HFF-Myc (cell line): ENCODE measurements at regions not wholly inside any gene's neighbourhood (a gene's known extent, or its start where the extent isn't known, plus 50 kb on each side); places are given as distances from the start of the nearest gene placed in this dataset.
A peak's percentile ranks its signal among the peaks of the same experiment; 100 is the strongest.

Experiments used
- DNase-seq: peaks from one replicate; pipeline ENCODE4 v3.0.0-alpha.2; 2011; ENCODE audit warnings: low read depth; ENCODE audit errors: extremely low read depth
- H3K4me3 ChIP-seq: replicated peaks from 2 replicates; pipeline ENCODE4 v1.5.1; 2011; ENCODE audit warnings: low read depth, mild to moderate bottlenecking, control low read depth, low read length
- TF ChIP-seq, protein P1 (sequence below): IDR thresholded peaks from 2 replicates; pipeline ENCODE4 v1.5.1; 2012; ENCODE audit warnings: mild to moderate bottlenecking, low read depth, low read length, control low read depth; ENCODE audit errors: missing control alignments

DNA sequence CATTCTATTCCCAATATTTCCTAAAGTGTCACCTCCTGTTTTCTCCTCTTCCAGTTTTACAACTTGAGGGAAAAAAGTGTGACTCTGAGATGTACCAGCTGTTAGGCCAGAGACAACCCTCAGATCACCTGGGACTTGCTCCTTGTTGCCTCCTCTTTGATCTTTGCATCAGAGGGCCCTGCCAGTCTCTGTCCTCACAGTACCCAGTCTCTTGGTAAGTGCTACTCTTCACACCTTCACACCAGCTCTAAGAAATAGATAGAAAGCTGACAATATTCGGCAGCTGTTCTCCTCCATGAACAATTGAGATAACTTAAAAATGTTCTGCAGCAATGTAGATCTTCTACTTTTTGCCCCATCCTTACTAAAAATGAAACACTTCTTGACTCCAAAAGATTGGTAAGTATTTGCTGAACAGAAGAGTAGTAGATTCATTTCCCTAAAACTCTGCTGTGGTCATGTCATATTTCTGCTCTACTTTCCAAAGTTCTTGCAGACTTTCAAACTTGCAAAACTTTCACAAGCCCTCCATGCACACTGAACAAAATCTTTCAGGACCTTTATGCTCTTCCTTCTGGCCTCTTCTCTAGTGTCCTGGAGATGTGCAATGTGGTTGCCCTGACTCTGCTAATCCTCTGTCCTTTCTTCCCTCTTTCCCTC is 188.6 kb downstream of the SNX18 start:
- H3K4me3 ChIP-seq, result no peak overlapping the region
- TF ChIP-seq, protein P1, sequence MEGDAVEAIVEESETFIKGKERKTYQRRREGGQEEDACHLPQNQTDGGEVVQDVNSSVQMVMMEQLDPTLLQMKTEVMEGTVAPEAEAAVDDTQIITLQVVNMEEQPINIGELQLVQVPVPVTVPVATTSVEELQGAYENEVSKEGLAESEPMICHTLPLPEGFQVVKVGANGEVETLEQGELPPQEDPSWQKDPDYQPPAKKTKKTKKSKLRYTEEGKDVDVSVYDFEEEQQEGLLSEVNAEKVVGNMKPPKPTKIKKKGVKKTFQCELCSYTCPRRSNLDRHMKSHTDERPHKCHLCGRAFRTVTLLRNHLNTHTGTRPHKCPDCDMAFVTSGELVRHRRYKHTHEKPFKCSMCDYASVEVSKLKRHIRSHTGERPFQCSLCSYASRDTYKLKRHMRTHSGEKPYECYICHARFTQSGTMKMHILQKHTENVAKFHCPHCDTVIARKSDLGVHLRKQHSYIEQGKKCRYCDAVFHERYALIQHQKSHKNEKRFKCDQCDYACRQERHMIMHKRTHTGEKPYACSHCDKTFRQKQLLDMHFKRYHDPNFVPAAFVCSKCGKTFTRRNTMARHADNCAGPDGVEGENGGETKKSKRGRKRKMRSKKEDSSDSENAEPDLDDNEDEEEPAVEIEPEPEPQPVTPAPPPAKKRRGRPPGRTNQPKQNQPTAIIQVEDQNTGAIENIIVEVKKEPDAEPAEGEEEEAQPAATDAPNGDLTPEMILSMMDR, result no peak
- DNase-seq, result no peak

DNA sequence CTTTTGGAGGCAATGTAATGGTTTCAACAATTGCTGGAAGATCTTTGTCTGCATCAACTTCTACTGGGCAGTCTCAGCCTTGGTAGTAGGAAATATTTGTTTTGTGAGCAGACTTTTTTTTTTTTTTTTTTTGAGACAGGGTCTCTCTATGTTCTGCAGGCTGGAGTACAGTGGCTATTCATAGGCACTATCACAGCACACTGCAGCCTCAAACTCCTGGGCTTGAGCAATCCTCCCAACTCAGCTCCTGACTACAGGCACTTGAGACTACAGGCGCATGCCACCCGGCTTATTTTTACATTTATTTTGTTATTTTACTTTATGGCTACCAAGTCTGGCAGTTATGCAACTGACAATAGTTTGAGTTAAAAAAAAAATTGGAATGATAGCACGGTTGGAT is 187.3 kb downstream of the SNX18 start:
- TF ChIP-seq, protein P1, result no peak
- H3K4me3 ChIP-seq, result no peak overlapping the region
- no peak for DNase-seq

DNA sequence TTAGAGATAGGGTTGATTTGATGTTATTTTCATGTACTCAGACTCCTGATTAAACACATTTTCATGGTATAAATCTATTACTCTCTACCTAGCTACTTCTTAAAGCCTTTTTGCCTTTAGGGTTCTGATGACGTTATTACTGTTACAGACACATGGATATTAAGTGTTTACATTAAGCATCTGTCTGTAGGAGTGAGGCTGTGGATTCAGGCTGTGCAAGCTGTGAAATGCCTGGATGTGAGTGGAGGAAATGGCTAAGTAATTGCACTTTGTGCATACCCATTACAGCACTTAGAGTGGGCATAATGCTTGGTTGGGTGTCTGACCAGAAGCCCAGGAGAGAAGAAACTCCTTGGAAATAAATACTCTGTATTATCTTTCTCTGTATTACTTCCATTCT is 186.8 kb downstream of the SNX18 start:
- H3K4me3 ChIP-seq, result no peak overlapping the region
- DNase-seq, result no peak
- TF ChIP-seq, protein P1, result no peak

DNA sequence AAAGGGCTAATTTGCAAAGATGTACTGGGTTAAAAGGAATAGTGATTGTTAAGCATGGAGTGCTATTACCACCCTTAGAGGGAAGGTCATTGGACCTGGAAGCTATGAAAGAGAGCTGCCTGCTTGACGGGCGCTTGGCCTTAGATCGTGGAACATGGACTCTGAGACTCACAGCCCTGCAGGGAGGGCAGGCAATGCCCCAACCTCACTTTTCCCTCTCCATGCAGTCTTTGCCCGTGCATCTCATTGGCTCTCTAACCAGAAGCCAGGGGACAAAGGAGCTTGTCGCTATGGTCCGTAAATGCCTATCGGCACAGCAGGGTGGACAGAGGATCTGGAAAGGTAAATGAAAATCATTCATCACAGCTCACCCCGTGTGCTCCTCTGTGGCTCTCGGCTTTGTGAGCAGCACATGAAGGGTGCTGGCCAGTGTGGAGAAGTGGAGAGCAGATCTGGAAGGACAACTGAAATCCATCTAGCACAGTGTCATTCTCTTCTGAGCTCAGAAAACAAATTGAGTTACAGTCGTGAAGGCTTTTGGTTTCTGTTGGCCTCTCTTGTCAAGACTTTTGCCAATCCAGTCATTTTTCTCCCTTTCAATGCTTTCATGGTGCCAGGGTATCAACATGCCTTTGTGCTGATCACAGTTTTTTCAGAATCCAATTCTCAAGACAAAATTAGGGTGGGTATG is 186.2 kb downstream of the SNX18 start:
- TF ChIP-seq, protein P1, result no peak
- DNase-seq, result no peak
- no peak overlapping the region for H3K4me3 ChIP-seq

DNA sequence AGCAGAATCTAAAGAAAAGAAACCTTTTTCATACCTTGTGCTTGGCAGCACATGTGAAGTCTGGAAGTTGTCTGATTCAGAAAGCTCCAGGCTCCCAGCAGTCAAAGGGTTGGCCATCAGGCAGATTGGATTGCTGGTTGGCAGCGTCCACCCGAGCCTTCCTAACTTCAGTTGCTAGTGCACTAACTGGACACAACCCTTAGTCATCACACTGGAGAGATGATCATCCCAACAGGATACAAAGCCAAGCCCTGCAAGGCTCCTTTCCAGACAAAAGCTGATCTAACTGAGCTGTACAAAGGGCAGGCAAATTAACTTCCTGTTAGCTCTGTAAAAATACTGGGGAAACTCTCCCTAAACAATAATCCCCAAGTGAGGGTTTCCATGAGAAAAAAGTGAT is 185.6 kb downstream of the SNX18 start:
- TF ChIP-seq, protein P1, result no peak
- peak; percentile 54 for DNase-seq
- no peak overlapping the region for H3K4me3 ChIP-seq

DNA sequence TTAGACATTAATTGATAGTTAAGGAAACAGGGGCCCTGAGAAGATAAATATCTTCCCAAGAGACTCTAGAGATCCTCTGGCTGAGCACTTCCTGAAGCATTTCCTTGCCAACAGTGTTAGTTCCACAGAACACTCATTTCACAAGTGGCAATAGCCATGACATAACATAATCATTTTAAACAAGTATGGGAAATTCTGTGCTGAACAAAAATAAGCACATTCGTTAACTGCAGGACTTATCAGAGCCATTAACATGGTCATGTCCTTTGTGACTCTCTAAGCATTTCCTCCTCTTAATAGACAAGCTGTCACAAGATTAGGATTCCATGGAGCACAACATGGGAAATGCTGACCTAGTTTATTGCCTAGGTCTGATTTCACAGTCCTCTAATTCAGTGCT is 184.9 kb downstream of the SNX18 start:
- no peak overlapping the region for H3K4me3 ChIP-seq
- TF ChIP-seq, protein P1, result no peak
- no peak for DNase-seq
